Breast epithelium (tissue), 3 donors: ENCODE measurements at regions not wholly inside any gene's neighbourhood (a gene's known extent, or its start where the extent isn't known, plus 50 kb on each side); places are given as distances from the start of the nearest gene placed in this dataset.
"Not testable (repeated sequence)": the region's sequence is repeated elsewhere in the genome, so short reads cannot be mapped to it uniquely, and the experiment has no call there.

Experiments used
- CTCF ChIP-seq, 3 donors: fragments of 450-650 bp; IDR thresholded peaks; one replicate each; pipeline ENCODE4 v1.5.1; 2016 to 2017; ENCODE audit warnings: antibody characterized with exemption in 3 of 3, mild to moderate bottlenecking in 3 of 3, moderate library complexity in 3 of 3
- POLR2A ChIP-seq: fragments of 450-650 bp; IDR thresholded peaks from one replicate; pipeline ENCODE4 v1.6.1; 2016; ENCODE audit warnings: antibody characterized with exemption, mild to moderate bottlenecking, moderate library complexity
- POLR2AphosphoS5 ChIP-seq, 3 donors: sonication (generic); formaldehyde crosslinking; IDR thresholded peaks; one replicate each; pipeline ENCODE4 v1.6.1; 2017; ENCODE audit warnings: antibody characterized with exemption in 3 of 3

- not testable (repeated sequence) for TF ChIP-seq CTCF (IDR thresholded peaks at IDR 0.05); POLR2AphosphoS5 (IDR thresholded peaks at IDR 0.05); POLR2A
Measured at GRCh38 chr4:155064934-155065333, 143.5 kb upstream of the NPY2R start.
